Esophagus squamous epithelium (tissue), 5 donors: ENCODE measurements at regions not wholly inside any gene's neighbourhood (a gene's known extent, or its start where the extent isn't known, plus 50 kb on each side); places are given as distances from the start of the nearest gene placed in this dataset.

Source experiments
- DNase-seq: peaks from one replicate; lab custom pipeline; 2025; lab: John Stamatoyannopoulos, UW
- H3K27ac ChIP-seq, 4 donors: fragments of 200-600 bp; sonication (generic); one replicate each; pipeline ENCODE4 v1.5.1; 2016 to 2019; ENCODE audit warnings: mild to moderate bottlenecking in 1 of 4
- H3K27me3 ChIP-seq, 4 donors: fragments of 200-600 bp; sonication (generic); 1 replicate in 3 of 4; 2 replicates in 1 of 4; pipeline versions ENCODE4 v1.5.1 to v1.6.0; 2017 to 2021; ENCODE audit warnings: antibody characterized with exemption in 1 of 4
- H3K36me3 ChIP-seq, 3 donors: fragments of 200-600 bp; sonication (generic); one replicate each; pipeline ENCODE4 v1.5.1; 2016 to 2019
- H3K4me1 ChIP-seq, 3 donors: fragments of 200-600 bp; sonication (generic); one replicate each; pipeline ENCODE4 v1.5.1; 2017 to 2019
- H3K4me3 ChIP-seq, 4 donors: fragments of 200-600 bp; sonication (generic); 1 replicate in 3 of 4; 2 replicates in 1 of 4; pipeline ENCODE4 v1.5.1; 2016 to 2019; ENCODE audit warnings: mild to moderate bottlenecking in 2 of 4, moderate library complexity in 1 of 4
- H3K9me3 ChIP-seq, 3 donors: fragments of 200-600 bp; sonication (generic); one replicate each; pipeline ENCODE4 v1.5.1; 2016 to 2019
- POLR2A ChIP-seq, 4 donors: fragments of 450-650 bp; IDR thresholded peaks; one replicate each; pipeline ENCODE4 v1.6.1; 2017; ENCODE audit warnings: antibody characterized with exemption in 4 of 4, mild to moderate bottlenecking in 4 of 4, moderate library complexity in 3 of 4
- WGBS, 2 donors: methylation state at CpG; one replicate each; pipeline ENCODE4 v1.1.5; 2018; 5-methylcytosine and 5-hydroxymethylcytosine counted together
- intact Hi-C: fragments of 100-400 bp; cut with DNase I; formaldehyde crosslinking; loops from one replicate; pipeline ENCODE4 v1.15.0; 2022
- TF ChIP-seq, protein P1 (sequence below), 6 experiments: fragments of 450-650 bp in 4 of 6; fragments of 200-600 bp in 2 of 6; sonication (generic) in 2 of 6; IDR thresholded peaks; one replicate each; pipeline ENCODE4 v1.5.1; 2016 to 2019; ENCODE audit warnings: antibody characterized with exemption in 6 of 6, mild to moderate bottlenecking in 4 of 6, moderate library complexity in 4 of 6
- donor health status: DM: yes; HTN: yes; CAD: no.

DNA sequence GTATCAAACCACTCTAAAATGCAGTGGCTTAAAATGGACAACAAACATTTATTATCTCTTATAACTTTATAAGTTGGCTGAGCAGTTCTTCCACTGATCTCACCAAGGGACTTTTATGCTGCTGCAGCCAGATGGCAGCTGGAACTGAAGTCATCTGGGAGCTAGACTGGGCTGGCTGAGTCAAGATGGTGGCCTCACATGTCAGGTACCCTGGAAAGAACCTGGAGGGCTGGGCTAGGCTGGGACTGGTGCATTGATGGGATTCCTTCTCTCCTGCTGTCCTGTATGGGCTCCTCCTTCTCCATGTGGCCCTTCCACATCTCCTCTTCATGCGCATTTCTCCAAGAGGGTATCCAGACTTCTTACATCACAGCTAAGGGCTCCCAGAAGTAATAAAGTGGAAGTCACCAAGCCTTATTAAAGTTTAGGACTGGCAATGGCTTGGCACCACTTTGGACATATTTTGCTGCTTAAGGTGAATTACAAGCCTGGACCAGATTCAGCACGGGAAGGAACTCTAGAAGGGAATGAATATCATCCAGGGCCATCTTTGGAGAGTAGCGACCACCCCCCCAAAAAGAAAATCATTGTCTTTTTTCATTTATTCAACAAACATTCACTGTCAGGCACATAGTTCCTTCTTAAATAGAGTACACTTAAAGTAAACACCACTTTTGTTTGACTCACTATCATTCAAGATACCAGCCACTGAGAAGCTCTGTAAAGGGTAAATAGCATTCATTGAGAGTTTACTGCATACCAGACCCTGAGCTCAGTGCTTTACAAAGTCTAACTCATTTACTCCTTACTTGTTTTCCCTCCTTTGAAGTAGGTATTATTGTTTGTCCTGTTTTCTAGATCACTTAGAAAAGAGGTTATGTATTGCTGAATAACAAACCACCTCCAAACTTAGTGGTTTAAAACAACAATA, 138.0 kb downstream of the ZFP36L2 start:
- DNase-seq: no peak
- peak overlapping the region in 2 of 4 donors; percentile 91 to 92 for H3K27ac ChIP-seq
- intact Hi-C loops: no loop called here
- no peaks in the 10 kb centered on the region for H3K27me3 ChIP-seq
- no peak overlapping the region for H3K4me3 ChIP-seq
- H3K4me1 ChIP-seq: peaks cover 36 to 53% (median 38%) of the 10 kb centered on the region in 3 donors
- 63 to 93% methylated on average over 3 of the region's 3 CpGs for WGBS, 2 donors
- no peaks in the 10 kb centered on the region for H3K36me3 ChIP-seq
- H3K9me3 ChIP-seq: peaks cover 0 to 11% (median 8%) of the 10 kb centered on the region in 3 donors
- TF ChIP-seq, protein P1, sequence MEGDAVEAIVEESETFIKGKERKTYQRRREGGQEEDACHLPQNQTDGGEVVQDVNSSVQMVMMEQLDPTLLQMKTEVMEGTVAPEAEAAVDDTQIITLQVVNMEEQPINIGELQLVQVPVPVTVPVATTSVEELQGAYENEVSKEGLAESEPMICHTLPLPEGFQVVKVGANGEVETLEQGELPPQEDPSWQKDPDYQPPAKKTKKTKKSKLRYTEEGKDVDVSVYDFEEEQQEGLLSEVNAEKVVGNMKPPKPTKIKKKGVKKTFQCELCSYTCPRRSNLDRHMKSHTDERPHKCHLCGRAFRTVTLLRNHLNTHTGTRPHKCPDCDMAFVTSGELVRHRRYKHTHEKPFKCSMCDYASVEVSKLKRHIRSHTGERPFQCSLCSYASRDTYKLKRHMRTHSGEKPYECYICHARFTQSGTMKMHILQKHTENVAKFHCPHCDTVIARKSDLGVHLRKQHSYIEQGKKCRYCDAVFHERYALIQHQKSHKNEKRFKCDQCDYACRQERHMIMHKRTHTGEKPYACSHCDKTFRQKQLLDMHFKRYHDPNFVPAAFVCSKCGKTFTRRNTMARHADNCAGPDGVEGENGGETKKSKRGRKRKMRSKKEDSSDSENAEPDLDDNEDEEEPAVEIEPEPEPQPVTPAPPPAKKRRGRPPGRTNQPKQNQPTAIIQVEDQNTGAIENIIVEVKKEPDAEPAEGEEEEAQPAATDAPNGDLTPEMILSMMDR (IDR thresholded peaks at IDR 0.05): no peak
- no peak for TF ChIP-seq POLR2A (IDR thresholded peaks at IDR 0.05)

DNA sequence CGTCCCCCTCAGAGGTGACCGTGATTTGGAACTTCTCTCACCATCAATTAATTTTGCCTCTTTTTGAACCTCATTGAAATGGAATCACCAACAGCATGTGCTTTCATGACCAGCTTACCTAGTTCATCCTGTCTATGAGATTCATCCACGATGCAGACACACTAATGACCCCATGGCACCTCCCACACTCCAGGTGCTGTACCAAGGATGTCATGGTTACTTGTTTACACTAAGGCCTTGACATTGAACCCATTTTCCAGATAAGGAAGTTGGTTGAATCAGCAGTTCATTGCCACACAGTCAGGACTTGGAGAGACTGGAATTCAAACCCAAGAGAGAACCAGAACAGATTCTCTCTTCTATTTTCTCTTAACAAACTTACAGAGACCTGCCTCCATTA, 139.0 kb downstream of the ZFP36L2 start:
- WGBS, 2 donors: 64 to 75% methylated on average over 3 of the region's 3 CpGs
- Histone ChIP-seq H3K27ac (peak overlapping the region; percentile 85 to 95 (median 92)), H3K36me3 (no peaks in the 10 kb centered on the region), H3K9me3 (peaks cover 0 to 11% (median 8%) of the 10 kb centered on the region in 3 donors), H3K4me3 (no peak overlapping the region), H3K27me3 (no peaks in the 10 kb centered on the region), H3K4me1 (peaks cover 46 to 63% (median 48%) of the 10 kb centered on the region in 3 donors)
- DNase-seq: no peak
- TF ChIP-seq POLR2A (IDR thresholded peaks at IDR 0.05): no peak
- TF ChIP-seq, protein P1 (IDR thresholded peaks at IDR 0.05): no peak
- intact Hi-C loops: no loop called here

GRCh38 chr2:43086451-43087221, 139.8 kb downstream of the ZFP36L2 start:
- H3K4me3 ChIP-seq: peak overlapping the region in 1 of 4 donors; percentile 1
- no peaks in the 10 kb centered on the region for H3K27me3 ChIP-seq
- TF ChIP-seq POLR2A (IDR thresholded peaks at IDR 0.05): no peak
- TF ChIP-seq, protein P1 (IDR thresholded peaks at IDR 0.05): no peak
- H3K36me3 ChIP-seq: no peaks in the 10 kb centered on the region
- no peak for DNase-seq
- WGBS, 2 donors: 10 to 25% methylated on average over 9 to 10 of the region's 14 CpGs
- peaks cover 0 to 11% (median 8%) of the 10 kb centered on the region in 3 donors for H3K9me3 ChIP-seq
- H3K27ac ChIP-seq: peak overlapping the region; percentile 85 to 95 (median 92)
- intact Hi-C loops: no loop called here
- peaks cover 48 to 71% (median 53%) of the 10 kb centered on the region in 3 donors for H3K4me1 ChIP-seq

DNA sequence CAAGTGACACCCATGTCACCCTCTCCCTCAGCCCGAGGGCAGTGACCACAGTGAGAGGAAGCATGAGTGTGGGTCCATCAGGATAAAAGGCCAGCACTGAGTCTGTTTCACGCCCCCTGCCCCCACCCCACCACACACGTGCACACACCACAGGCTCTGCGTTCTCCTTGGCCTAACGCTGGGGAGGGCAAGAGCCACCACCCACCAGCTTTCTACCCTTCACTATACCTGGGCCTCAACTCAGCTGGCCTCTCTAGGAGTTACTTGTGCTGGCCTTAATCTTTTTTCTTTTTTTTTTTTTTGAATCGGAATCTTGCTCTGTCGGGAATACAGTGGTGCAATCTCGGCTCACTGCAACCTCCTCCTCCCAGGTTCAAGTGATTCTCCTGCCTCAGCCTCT, 140.5 kb downstream of the ZFP36L2 start:
- H3K4me3 ChIP-seq: no peak overlapping the region
- H3K27ac ChIP-seq: peak overlapping the region; percentile 85 to 95 (median 92)
- H3K36me3 ChIP-seq: no peaks in the 10 kb centered on the region
- DNase-seq: no peak
- H3K4me1 ChIP-seq: peaks cover 48 to 78% (median 55%) of the 10 kb centered on the region in 3 donors
- intact Hi-C loops: no loop called here
- H3K27me3 ChIP-seq: no peaks in the 10 kb centered on the region
- WGBS, 2 donors: 56 to 68% methylated on average over 7 to 8 of the region's 8 CpGs
- peaks cover 0 to 10% (median 7%) of the 10 kb centered on the region in 3 donors for H3K9me3 ChIP-seq
- no peak for TF ChIP-seq POLR2A (IDR thresholded peaks at IDR 0.05)
- TF ChIP-seq, protein P1 (IDR thresholded peaks at IDR 0.05): no peak
